Transverse colon (tissue), 4 donors: ENCODE measurements at regions not wholly inside any gene's neighbourhood (a gene's known extent, or its start where the extent isn't known, plus 50 kb on each side); places are given as distances from the start of the nearest gene placed in this dataset.

Experiments
- DNase-seq: peaks from one replicate; pipeline ENCODE4 v3.0.0-alpha.2; 2019
- H3K27ac ChIP-seq, 4 donors: fragments of 200-600 bp; sonication (generic); 2 replicates each; pipeline ENCODE4 v1.5.1; 2016 to 2018; ENCODE audit warnings: inconsistent platforms in 4 of 4
- H3K27me3 ChIP-seq: fragments of 200-600 bp; sonication (generic); 2 replicates; pipeline ENCODE4 v1.5.1; 2017; ENCODE audit warnings: inconsistent platforms
- H3K36me3 ChIP-seq, 4 donors: fragments of 200-600 bp; sonication (generic); 2 replicates each; pipeline ENCODE4 v1.5.1; 2017 to 2019; ENCODE audit warnings: inconsistent platforms in 4 of 4
- H3K4me1 ChIP-seq, 4 donors: fragments of 200-600 bp; sonication (generic); 2 replicates each; pipeline ENCODE4 v1.5.1; 2017 to 2020; ENCODE audit warnings: inconsistent platforms in 4 of 4
- H3K4me3 ChIP-seq, 4 donors: fragments of 200-600 bp; sonication (generic); 1 replicate in 1 of 4; 2 replicates in 3 of 4; pipeline versions ENCODE4 v1.5.1 to v1.6.1; 2017 to 2019; ENCODE audit warnings: inconsistent platforms in 4 of 4
- H3K9me3 ChIP-seq, 2 donors: fragments of 200-600 bp; sonication (generic); 2 replicates each; pipeline ENCODE4 v1.5.1; 2017 to 2019; ENCODE audit warnings: inconsistent platforms in 2 of 2
- EP300 ChIP-seq: sonication (generic); formaldehyde crosslinking; IDR thresholded peaks from one replicate; pipeline ENCODE4 v1.6.1; 2017; ENCODE audit warnings: antibody characterized with exemption, low read depth
- POLR2A ChIP-seq: fragments of 450-650 bp; IDR thresholded peaks from one replicate; pipeline ENCODE4 v1.6.1; 2016; ENCODE audit warnings: antibody characterized with exemption, mild to moderate bottlenecking, moderate library complexity
- POLR2AphosphoS5 ChIP-seq, 3 donors: sonication (generic); formaldehyde crosslinking; IDR thresholded peaks; one replicate each; pipeline ENCODE4 v1.6.1; 2016; ENCODE audit warnings: antibody characterized with exemption in 3 of 3
- WGBS, 2 donors: methylation state at CpG; one replicate each; pipeline ENCODE4 v1.1.5; 2018; ENCODE audit warnings: low coverage in 1 of 2; 5-methylcytosine and 5-hydroxymethylcytosine counted together
- in situ Hi-C, 4 donors: fragments of 200-750 bp; cut with MboI; loops; one replicate each; pipeline versions ENCODE4 v1.15.0 to v1.15.1; 2017; ENCODE audit warnings: low sequenced_read_pairs in 3 of 4, low pct_ligation_motif_present in 1 of 4, low pct_unique_long_range_greater_than_20kb in 1 of 4
- intact Hi-C: fragments of 100-400 bp; cut with DNase I; formaldehyde crosslinking; loops from one replicate; pipeline ENCODE4 v1.15.1; 2023; ENCODE audit warnings: low total_unique reads
- TF ChIP-seq, protein P1 (sequence below), 5 experiments: fragments of 200-600 bp in 3 of 5; fragments of 450-650 bp in 2 of 5; sonication (generic) in 3 of 5; IDR thresholded peaks; 1 replicate in 2 of 5; 2 replicates in 3 of 5; pipeline ENCODE4 v1.5.1; 2016 to 2017; ENCODE audit warnings: antibody characterized with exemption in 5 of 5, inconsistent platforms in 3 of 5, mild to moderate bottlenecking in 2 of 5, moderate library complexity in 1 of 5

DNA sequence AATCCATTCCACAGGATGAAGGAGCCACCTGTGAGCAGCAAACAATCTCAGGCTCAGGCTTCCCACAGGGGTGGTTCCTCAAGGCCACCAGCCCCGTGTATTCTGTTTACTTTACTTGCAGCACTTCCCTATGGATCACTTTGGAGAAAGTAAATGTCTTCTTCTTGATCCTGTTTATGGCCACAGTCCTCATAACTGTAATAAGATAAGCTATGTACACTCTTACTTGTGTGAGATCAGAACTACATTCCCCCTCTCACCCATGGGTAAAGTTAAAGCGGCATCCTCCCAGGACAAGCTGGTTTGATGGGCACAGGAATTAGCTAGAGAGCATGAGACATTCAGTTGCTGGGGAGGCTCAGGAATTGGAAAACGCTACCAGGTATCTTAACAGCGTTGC lies 86.1 kb downstream of the TMEM215 start:
- TF ChIP-seq POLR2AphosphoS5 (IDR thresholded peaks at IDR 0.05), result no peak
- TF ChIP-seq EP300, result no peak
- no peak for TF ChIP-seq POLR2A
- TF ChIP-seq, protein P1, sequence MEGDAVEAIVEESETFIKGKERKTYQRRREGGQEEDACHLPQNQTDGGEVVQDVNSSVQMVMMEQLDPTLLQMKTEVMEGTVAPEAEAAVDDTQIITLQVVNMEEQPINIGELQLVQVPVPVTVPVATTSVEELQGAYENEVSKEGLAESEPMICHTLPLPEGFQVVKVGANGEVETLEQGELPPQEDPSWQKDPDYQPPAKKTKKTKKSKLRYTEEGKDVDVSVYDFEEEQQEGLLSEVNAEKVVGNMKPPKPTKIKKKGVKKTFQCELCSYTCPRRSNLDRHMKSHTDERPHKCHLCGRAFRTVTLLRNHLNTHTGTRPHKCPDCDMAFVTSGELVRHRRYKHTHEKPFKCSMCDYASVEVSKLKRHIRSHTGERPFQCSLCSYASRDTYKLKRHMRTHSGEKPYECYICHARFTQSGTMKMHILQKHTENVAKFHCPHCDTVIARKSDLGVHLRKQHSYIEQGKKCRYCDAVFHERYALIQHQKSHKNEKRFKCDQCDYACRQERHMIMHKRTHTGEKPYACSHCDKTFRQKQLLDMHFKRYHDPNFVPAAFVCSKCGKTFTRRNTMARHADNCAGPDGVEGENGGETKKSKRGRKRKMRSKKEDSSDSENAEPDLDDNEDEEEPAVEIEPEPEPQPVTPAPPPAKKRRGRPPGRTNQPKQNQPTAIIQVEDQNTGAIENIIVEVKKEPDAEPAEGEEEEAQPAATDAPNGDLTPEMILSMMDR (IDR thresholded peaks at IDR 0.05), result no peak
- intact Hi-C loops, result no loop called here
- Histone ChIP-seq H3K4me1 (no peaks in the 10 kb centered on the region), H3K9me3 (no peaks in the 10 kb centered on the region), H3K36me3 (no peaks in the 10 kb centered on the region), H3K27ac (no peak overlapping the region), H3K27me3 (no peaks in the 10 kb centered on the region), H3K4me3 (no peak overlapping the region)
- no peak for DNase-seq
- in situ Hi-C loops, result no loop called here
- WGBS, 2 donors, result 48 to 61% methylated on average over 2 to 4 of the region's 4 CpGs

DNA sequence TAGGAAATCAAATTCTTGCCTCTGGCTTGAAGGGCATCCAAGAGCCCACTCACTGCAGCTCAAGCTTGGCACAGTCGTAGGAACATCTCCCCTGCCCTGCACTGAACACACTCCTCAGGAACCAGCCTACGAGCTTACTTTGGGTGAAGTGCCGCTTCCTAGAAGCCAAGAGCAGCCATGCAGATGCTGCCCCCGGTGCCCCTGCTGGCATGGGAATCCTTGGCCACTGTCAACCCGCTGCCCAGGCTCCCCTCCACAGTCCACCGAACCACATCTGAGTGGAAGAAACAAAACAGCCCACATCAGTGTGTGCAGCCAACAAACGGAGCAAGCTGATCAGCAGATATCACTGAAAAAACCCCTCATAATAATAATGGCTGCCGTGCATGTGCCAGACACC lies 89.8 kb downstream of the TMEM215 start:
- TF ChIP-seq POLR2A (no peak), POLR2AphosphoS5 (IDR thresholded peaks at IDR 0.05) (no peak), EP300 (no peak)
- TF ChIP-seq, protein P1 (IDR thresholded peaks at IDR 0.05), result no peak
- Histone ChIP-seq H3K4me1 (no peaks in the 10 kb centered on the region), H3K36me3 (no peaks in the 10 kb centered on the region), H3K4me3 (no peak overlapping the region), H3K27ac (no peak overlapping the region), H3K27me3 (no peaks in the 10 kb centered on the region), H3K9me3 (no peaks in the 10 kb centered on the region)
- WGBS, 2 donors, result 80 to 100% methylated on average over 1 to 8 of the region's 8 CpGs
- intact Hi-C loops (no loop called here), in situ Hi-C loops (no loop called here)
- no peak for DNase-seq

DNA sequence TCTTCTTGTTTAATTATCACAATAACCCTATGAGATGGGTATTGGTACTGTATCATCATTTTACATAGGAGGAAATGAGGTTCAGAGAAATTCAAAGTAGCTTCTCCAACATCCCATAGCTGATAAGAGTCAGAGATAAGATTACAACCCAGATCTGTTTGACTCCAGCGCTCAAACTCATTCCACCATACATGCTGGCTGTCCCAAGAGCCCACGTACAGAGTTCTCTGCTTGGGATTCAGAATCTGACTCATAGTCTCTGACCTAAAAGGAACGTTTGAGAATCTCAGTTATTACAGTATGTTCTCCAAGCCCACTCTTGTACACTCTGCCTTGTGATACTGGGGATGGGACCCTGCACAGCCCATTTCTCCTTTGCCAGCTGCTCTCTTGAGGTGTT lies 90.2 kb downstream of the TMEM215 start:
- Histone ChIP-seq H3K9me3 (no peaks in the 10 kb centered on the region), H3K27ac (no peak overlapping the region), H3K27me3 (no peaks in the 10 kb centered on the region), H3K36me3 (no peaks in the 10 kb centered on the region), H3K4me1 (no peaks in the 10 kb centered on the region), H3K4me3 (no peak overlapping the region)
- 61 to 73% methylated on average over 2 to 3 of the region's 3 CpGs for WGBS, 2 donors
- DNase-seq, result no peak
- no peak for TF ChIP-seq POLR2A
- TF ChIP-seq, protein P1 (IDR thresholded peaks at IDR 0.05), result no peak
- no peak for TF ChIP-seq POLR2AphosphoS5 (IDR thresholded peaks at IDR 0.05)
- no peak for TF ChIP-seq EP300
- in situ Hi-C loops, result no loop called here
- intact Hi-C loops, result no loop called here

DNA sequence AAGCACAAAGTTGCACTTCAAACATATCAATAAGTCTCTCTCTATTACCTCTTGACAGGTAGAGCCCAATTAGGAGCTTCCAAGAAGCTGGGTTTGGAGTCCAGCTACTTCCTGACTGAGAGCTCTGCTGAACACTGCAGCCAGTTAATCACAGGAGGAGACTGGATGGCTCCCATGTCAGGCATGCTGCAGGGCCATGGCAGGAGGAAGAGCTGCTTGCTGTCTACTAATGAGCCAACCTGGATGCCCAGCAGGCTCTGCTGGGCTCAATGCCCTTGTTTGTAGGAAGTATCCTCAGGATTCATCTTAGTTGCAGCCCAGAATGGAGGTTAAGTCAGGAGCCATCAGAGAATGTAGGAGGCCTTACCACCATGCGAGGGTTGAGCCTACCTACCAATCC lies 91.9 kb downstream of the TMEM215 start:
- TF ChIP-seq, protein P1 (IDR thresholded peaks at IDR 0.05), result no peak
- TF ChIP-seq POLR2A, result no peak
- no peak for TF ChIP-seq POLR2AphosphoS5 (IDR thresholded peaks at IDR 0.05)
- TF ChIP-seq EP300, result no peak
- WGBS, 2 donors, result 89 to 100% methylated on average over 1 of the region's 1 CpG
- Histone ChIP-seq H3K27ac (no peak overlapping the region), H3K4me3 (no peak overlapping the region), H3K9me3 (no peaks in the 10 kb centered on the region), H3K4me1 (no peaks in the 10 kb centered on the region), H3K36me3 (no peaks in the 10 kb centered on the region), H3K27me3 (no peaks in the 10 kb centered on the region)
- no peak for DNase-seq
- in situ Hi-C loops (no loop called here), intact Hi-C loops (no loop called here)
